Lower lobe of right lung (tissue), 2 donors: ENCODE measurements at regions not wholly inside any gene's neighbourhood (a gene's known extent, or its start where the extent isn't known, plus 50 kb on each side); places are given as distances from the start of the nearest gene placed in this dataset.

ENCODE experiments used
- ATAC-seq, 2 donors: fragments of 200-7000 bp; cut with Tn5 transposase; one replicate each; pipeline ENCODE4 v1.9.1; 2020 to 2022; ENCODE audit warnings: mild to moderate bottlenecking in 2 of 2, moderate library complexity in 2 of 2
- DNase-seq: peaks from one replicate; pipeline ENCODE4 v3.0.0-alpha.2; 2020
- H3K27ac ChIP-seq: fragments of 200-600 bp; one replicate; pipeline ENCODE4 v1.8.0; 2022
- H3K27me3 ChIP-seq: fragments of 200-600 bp; one replicate; pipeline ENCODE4 v1.8.0; 2022; ENCODE audit warnings: low read depth
- H3K36me3 ChIP-seq: fragments of 200-600 bp; one replicate; pipeline ENCODE4 v1.8.0; 2022; ENCODE audit warnings: mild to moderate bottlenecking
- H3K4me1 ChIP-seq: fragments of 200-600 bp; one replicate; pipeline ENCODE4 v1.8.0; 2022
- H3K4me3 ChIP-seq: fragments of 200-600 bp; one replicate; pipeline ENCODE4 v1.8.0; 2022; ENCODE audit warnings: mild to moderate bottlenecking
- H3K9me3 ChIP-seq: fragments of 200-600 bp; one replicate; pipeline ENCODE4 v1.8.0; 2022
- CTCF ChIP-seq: fragments of 200-600 bp; IDR thresholded peaks from one replicate; pipeline ENCODE4 v1.8.0; 2022; ENCODE audit warnings: antibody characterized with exemption, mild to moderate bottlenecking
- intact Hi-C: fragments of 100-400 bp; cut with DNase I; formaldehyde crosslinking; loops from one replicate; pipeline ENCODE4 v1.11.0; 2022
- donor health status: DM: no; HTN: yes; CAD: no; lungs with severe emphysema.

GRCh38 chr6:99178168-99178567, 171.3 kb downstream of the FAXC start:
- no peak for DNase-seq
- TF ChIP-seq CTCF = no peak
- H3K36me3 ChIP-seq = no peaks in the 10 kb centered on the region
- peaks cover 9% of the 10 kb centered on the region for H3K9me3 ChIP-seq
- intact Hi-C loops = no loop called here
- no peak overlapping the region for H3K27ac ChIP-seq
- no peaks in the 10 kb centered on the region for H3K27me3 ChIP-seq
- H3K4me3 ChIP-seq = no peak overlapping the region
- no peaks in the 10 kb centered on the region for H3K4me1 ChIP-seq
- peak; percentile 79 to 81 for ATAC-seq

GRCh38 chr6:99177736-99178135, 171.7 kb downstream of the FAXC start:
- no peak for ATAC-seq
- DNase-seq = no peak
- no peak overlapping the region for H3K4me3 ChIP-seq
- no peaks in the 10 kb centered on the region for H3K4me1 ChIP-seq
- intact Hi-C loops = no loop called here
- H3K27ac ChIP-seq = no peak overlapping the region
- H3K27me3 ChIP-seq = no peaks in the 10 kb centered on the region
- H3K36me3 ChIP-seq = no peaks in the 10 kb centered on the region
- no peak for TF ChIP-seq CTCF
- peaks cover 9% of the 10 kb centered on the region for H3K9me3 ChIP-seq

- Histone ChIP-seq H3K36me3 (no peaks in the 10 kb centered on the region), H3K27ac (no peak overlapping the region), H3K4me1 (no peaks in the 10 kb centered on the region), H3K27me3 (no peaks in the 10 kb centered on the region), H3K9me3 (no peaks in the 10 kb centered on the region), H3K4me3 (no peak overlapping the region)
- intact Hi-C loops = no loop called here
- ATAC-seq (no peak), DNase-seq (no peak)
- no peak for TF ChIP-seq CTCF
Observed at GRCh38 chr6:99165838-99166237, 183.6 kb downstream of the FAXC start.

- Histone ChIP-seq H3K27me3 (no peaks in the 10 kb centered on the region), H3K4me3 (no peak overlapping the region), H3K27ac (no peak overlapping the region), H3K4me1 (no peaks in the 10 kb centered on the region), H3K36me3 (no peaks in the 10 kb centered on the region), H3K9me3 (no peaks in the 10 kb centered on the region)
- intact Hi-C loops = no loop called here
- ATAC-seq (no peak), DNase-seq (no peak)
- TF ChIP-seq CTCF = no peak
Observed at GRCh38 chr6:99152347-99152643, 197.2 kb downstream of the FAXC start.

- Histone ChIP-seq H3K9me3 (no peaks in the 10 kb centered on the region), H3K27me3 (no peaks in the 10 kb centered on the region), H3K4me3 (no peak overlapping the region), H3K4me1 (no peaks in the 10 kb centered on the region), H3K36me3 (no peaks in the 10 kb centered on the region), H3K27ac (no peak overlapping the region)
- intact Hi-C loops = no loop called here
- ATAC-seq (peak; percentile 62 to 74), DNase-seq (peak; percentile 48)
- TF ChIP-seq CTCF = peak; percentile 49
Observed at GRCh38 chr6:99151634-99152346, 197.7 kb downstream of the FAXC start.

- H3K27ac ChIP-seq = no peak overlapping the region
- no peaks in the 10 kb centered on the region for H3K36me3 ChIP-seq
- no peaks in the 10 kb centered on the region for H3K27me3 ChIP-seq
- TF ChIP-seq CTCF = no peak
- no peaks in the 10 kb centered on the region for H3K9me3 ChIP-seq
- ATAC-seq (no peak), DNase-seq (no peak)
- H3K4me3 ChIP-seq = no peak overlapping the region
- intact Hi-C loops = no loop called here
- H3K4me1 ChIP-seq = no peaks in the 10 kb centered on the region
Observed at GRCh38 chr6:99148761-99149160, 200.7 kb downstream of the FAXC start.
